GM10266 (cell line): ENCODE measurements at regions not wholly inside any gene's neighbourhood (a gene's known extent, or its start where the extent isn't known, plus 50 kb on each side); places are given as distances from the start of the nearest gene placed in this dataset.

Source experiments
- DNase-seq: peaks from one replicate; pipeline ENCODE4 v3.0.0; 2012; ENCODE audit errors: extremely low spot score
- CTCF ChIP-seq: IDR thresholded peaks from 2 replicates; pipeline ENCODE4 v1.5.1; 2012; ENCODE audit warnings: mild to moderate bottlenecking, low read depth; ENCODE audit not compliant: control insufficient read depth, insufficient read depth; ENCODE audit errors: missing control alignments

DNA sequence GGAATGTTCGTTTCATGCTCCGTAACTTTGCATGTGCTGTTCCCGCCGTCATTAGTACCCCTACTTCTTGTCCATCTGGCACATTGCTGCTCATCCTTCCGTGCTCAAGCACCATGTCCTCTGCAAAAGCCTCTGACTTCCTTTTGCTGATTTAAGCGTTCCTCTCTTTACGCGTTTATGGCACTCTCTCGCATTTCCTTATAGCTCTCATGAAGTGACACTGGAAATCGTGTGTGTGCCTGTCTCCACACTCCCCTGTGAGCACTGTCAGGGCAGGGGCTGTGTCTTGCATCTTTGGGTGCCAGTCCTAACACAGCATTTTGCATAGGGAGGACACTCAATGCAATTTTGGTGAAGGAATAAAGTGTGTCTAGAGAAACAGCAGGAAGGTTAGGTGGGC, 210.6 kb upstream of the FAT1 start:
- TF ChIP-seq CTCF, result no peak
- DNase-seq, result no peak

GRCh38 chr4:186934841-186935443, 211.3 kb upstream of the FAT1 start:
- no peak for DNase-seq
- no peak for TF ChIP-seq CTCF

DNA sequence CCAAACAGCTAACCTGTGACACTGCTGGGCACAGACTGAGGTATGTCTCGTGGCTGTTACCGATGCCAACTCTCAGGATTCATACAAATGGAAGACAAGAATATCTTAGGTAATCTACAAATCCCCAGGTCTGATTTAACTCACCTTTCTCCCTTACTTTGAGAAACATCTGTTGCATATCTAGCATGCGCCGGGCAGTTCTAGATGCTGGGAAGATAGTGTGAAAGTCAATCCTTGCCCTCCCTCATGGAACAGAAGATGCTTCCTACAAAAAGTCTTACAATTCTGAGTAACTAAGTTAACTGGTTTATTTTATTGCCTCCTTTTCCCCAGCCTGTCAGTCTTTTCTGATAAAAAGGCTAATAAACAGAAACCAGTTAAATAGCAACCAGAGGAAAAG, 212.2 kb upstream of the FAT1 start:
- no peak for DNase-seq
- no peak for TF ChIP-seq CTCF

DNA sequence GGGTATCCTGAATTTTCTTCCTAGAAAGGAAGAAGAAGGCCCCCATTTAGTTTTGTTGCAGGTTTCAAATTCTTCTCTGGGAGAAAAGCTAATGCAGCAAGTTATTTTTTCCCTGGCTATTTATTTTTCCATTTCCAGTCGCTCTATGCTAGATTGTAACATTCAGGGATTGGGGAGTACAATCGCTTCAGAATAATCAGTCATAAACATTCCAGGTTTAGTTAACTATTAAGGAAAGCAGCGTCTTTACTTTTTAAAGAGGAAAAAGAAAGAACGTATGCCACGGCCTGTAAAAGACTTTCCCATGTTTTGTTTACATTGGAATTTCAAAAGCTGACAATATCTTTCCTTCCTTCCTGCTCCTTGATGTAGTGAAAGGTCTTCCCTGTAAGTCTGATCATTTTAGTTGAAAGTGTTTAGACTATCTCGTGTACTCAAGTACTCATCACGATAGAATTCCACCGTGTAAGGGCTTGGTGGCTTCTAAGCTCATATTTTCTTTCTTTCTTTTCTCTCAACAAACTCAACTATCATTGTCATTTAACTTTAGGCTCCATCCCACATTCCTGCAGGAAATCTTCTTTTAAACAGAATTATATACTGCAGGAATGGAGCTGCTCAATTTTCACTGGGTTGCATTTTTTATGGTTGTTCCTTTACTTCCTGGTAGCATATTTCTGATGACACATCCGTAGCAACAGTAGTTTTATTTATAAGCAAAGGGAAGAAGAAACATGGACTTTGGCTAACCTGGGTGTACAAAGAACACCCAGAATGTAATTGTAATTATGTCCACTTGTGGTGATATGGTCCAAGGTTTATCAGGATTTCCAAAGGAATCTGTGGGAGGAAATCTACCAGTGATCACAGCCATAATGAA, 213.1 kb upstream of the FAT1 start:
- no peak for TF ChIP-seq CTCF
- no peak for DNase-seq

DNA sequence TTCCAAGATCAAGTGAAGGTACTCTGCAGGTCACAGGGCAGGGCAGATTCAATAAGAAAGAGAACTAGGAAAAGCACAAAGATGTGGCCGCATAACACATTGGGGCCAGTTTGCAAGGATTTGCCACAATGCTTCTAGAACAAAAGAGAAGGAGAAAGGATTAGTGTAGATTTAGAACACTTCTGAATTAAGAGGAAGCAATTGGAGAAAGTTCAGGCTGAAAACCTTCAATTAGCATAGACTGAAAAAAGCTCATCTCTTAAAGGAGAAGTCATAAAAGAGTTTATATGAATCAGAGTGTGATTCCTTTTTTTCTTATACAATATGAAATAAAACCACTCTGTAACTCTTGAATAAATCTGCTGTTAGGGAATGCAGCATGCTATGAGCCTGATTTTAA, 215.6 kb upstream of the FAT1 start:
- DNase-seq, result no peak
- no peak for TF ChIP-seq CTCF

- no peak for DNase-seq
- no peak for TF ChIP-seq CTCF
Observed at GRCh38 chr4:186939766-186940165, 216.1 kb upstream of the FAT1 start.

DNA sequence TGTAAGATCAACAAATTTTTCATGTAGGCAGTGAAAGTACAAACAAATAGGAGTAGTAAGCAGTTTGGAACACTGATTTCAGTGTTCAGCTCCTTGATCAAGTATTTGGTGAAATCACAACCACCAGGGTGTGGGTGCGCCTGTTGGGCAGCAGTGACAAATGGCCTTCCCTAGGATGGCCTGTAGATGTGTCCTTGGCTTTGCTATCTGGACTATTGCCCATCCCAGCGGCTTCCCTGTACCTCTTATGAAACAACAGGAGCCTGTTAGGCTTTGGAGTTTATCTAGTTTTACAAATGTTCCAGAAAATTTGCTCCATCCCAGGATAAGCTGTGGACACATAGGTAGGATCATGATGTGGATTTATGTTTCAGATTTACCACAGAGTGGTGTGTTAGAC, 216.8 kb upstream of the FAT1 start:
- TF ChIP-seq CTCF, result no peak

More for the DNA sequence above, 216.8 kb upstream of the FAT1 start:
- DNase-seq, result no peak
